ENCODE measurements at regions not wholly inside any gene's neighbourhood (a gene's known extent, or its start where the extent isn't known, plus 50 kb on each side); places are given as distances from the start of the nearest gene placed in this dataset.

GRCh38 chr2:216943109-216943508 is 83.2 kb upstream of the TNP1 start:
- no peaks in the 10 kb centered on the region for H3K36me3 ChIP-seq
- no peak overlapping the region for H3K27ac ChIP-seq
- DNase-seq = no peak
- ATAC-seq = no peak
- no peak overlapping the region for H3K4me3 ChIP-seq
- H3K27me3 ChIP-seq = no peaks in the 10 kb centered on the region
- no peaks in the 10 kb centered on the region for H3K4me1 ChIP-seq
- no CpG with 5 or more reads among the region's 2 CpGs for WGBS (ENCODE audit: insufficient coverage, low coverage, low lambda C conversion rate, missing lambda C conversion rate)
- H3K9me3 ChIP-seq = no peaks in the 10 kb centered on the region
- intact Hi-C loops (cut with DNase I) = no loop called here
- TF ChIP-seq, protein P1, sequence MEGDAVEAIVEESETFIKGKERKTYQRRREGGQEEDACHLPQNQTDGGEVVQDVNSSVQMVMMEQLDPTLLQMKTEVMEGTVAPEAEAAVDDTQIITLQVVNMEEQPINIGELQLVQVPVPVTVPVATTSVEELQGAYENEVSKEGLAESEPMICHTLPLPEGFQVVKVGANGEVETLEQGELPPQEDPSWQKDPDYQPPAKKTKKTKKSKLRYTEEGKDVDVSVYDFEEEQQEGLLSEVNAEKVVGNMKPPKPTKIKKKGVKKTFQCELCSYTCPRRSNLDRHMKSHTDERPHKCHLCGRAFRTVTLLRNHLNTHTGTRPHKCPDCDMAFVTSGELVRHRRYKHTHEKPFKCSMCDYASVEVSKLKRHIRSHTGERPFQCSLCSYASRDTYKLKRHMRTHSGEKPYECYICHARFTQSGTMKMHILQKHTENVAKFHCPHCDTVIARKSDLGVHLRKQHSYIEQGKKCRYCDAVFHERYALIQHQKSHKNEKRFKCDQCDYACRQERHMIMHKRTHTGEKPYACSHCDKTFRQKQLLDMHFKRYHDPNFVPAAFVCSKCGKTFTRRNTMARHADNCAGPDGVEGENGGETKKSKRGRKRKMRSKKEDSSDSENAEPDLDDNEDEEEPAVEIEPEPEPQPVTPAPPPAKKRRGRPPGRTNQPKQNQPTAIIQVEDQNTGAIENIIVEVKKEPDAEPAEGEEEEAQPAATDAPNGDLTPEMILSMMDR (IDR thresholded peaks at IDR 0.05) = no peak
- no peak for TF ChIP-seq POLR2A (IDR thresholded peaks at IDR 0.05)

DNA sequence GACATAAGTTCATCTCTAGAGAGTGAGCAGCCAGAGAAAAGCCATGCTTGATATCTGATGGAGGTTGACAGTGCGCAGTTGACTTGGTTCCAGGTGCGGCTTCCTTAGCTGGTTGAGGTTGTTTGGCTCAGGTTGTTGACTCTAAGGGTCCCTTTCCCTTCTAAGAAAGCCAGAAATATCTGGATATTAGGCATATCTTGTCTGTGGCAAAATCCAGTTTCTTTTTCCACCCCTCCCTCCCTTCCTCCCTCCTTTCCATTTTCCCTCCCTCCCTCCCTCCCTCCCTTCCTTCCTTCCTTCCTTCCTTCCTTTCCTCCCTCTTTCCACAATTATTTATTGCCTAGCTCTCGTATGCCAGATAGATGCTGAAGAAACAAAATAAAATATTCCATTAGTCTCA is 82.6 kb upstream of the TNP1 start:
- ATAC-seq (no peak), DNase-seq (no peak)
- Histone ChIP-seq H3K4me3 (no peak overlapping the region), H3K36me3 (no peaks in the 10 kb centered on the region), H3K4me1 (no peaks in the 10 kb centered on the region), H3K27me3 (no peaks in the 10 kb centered on the region), H3K9me3 (no peaks in the 10 kb centered on the region), H3K27ac (no peak overlapping the region)
- TF ChIP-seq, protein P1 (IDR thresholded peaks at IDR 0.05) = no peak
- TF ChIP-seq POLR2A (IDR thresholded peaks at IDR 0.05) = no peak
- intact Hi-C loops (cut with DNase I) = no loop called here
- 83% methylated on average over 3 of the region's 3 CpGs for WGBS (ENCODE audit: insufficient coverage, low coverage, low lambda C conversion rate, missing lambda C conversion rate)

GRCh38 chr2:216942016-216942415 is 82.2 kb upstream of the TNP1 start:
- DNase-seq (no peak), ATAC-seq (no peak)
- Histone ChIP-seq H3K27ac (no peak overlapping the region), H3K4me3 (no peak overlapping the region), H3K4me1 (no peaks in the 10 kb centered on the region), H3K27me3 (no peaks in the 10 kb centered on the region), H3K9me3 (no peaks in the 10 kb centered on the region), H3K36me3 (no peaks in the 10 kb centered on the region)
- 92% methylated on average over 3 of the region's 5 CpGs for WGBS (ENCODE audit: insufficient coverage, low coverage, low lambda C conversion rate, missing lambda C conversion rate)
- no peak for TF ChIP-seq POLR2A (IDR thresholded peaks at IDR 0.05)
- TF ChIP-seq, protein P1 (IDR thresholded peaks at IDR 0.05) = no peak
- intact Hi-C loops (cut with DNase I) = no loop called here

- no peaks in the 10 kb centered on the region for H3K4me1 ChIP-seq
- no peaks in the 10 kb centered on the region for H3K9me3 ChIP-seq
- WGBS (ENCODE audit: insufficient coverage, low coverage, low lambda C conversion rate, missing lambda C conversion rate) = 60% methylated on average over 1 of the region's 5 CpGs
- no peak overlapping the region for H3K27ac ChIP-seq
- no peaks in the 10 kb centered on the region for H3K27me3 ChIP-seq
- no peak for DNase-seq
- TF ChIP-seq, protein P1 (IDR thresholded peaks at IDR 0.05) = no peak
- no peak for TF ChIP-seq POLR2A (IDR thresholded peaks at IDR 0.05)
- ATAC-seq = no peak
- no peak overlapping the region for H3K4me3 ChIP-seq
- intact Hi-C loops (cut with DNase I) = no loop called here
- H3K36me3 ChIP-seq = no peaks in the 10 kb centered on the region
These were observed 77.1 kb upstream of the TNP1 start for GRCh38 chr2:216936954-216937357.

GRCh38 chr2:216934623-216935022 is 74.8 kb upstream of the TNP1 start:
- Histone ChIP-seq H3K9me3 (no peaks in the 10 kb centered on the region), H3K36me3 (no peaks in the 10 kb centered on the region), H3K4me3 (no peak overlapping the region), H3K4me1 (no peaks in the 10 kb centered on the region), H3K27ac (no peak overlapping the region), H3K27me3 (no peaks in the 10 kb centered on the region)
- TF ChIP-seq, protein P1 (IDR thresholded peaks at IDR 0.05) = no peak
- TF ChIP-seq POLR2A (IDR thresholded peaks at IDR 0.05) = no peak
- DNase-seq (no peak), ATAC-seq (peak; percentile 36 to 88 (median 54))
- WGBS (ENCODE audit: insufficient coverage, low coverage, low lambda C conversion rate, missing lambda C conversion rate) = 62% methylated on average over 2 of the region's 3 CpGs
- intact Hi-C loops (cut with DNase I) = no loop called here
